ENCODE measurements at regions not wholly inside any gene's neighbourhood (a gene's known extent, or its start where the extent isn't known, plus 50 kb on each side); places are given as distances from the start of the nearest gene placed in this dataset.

DNA sequence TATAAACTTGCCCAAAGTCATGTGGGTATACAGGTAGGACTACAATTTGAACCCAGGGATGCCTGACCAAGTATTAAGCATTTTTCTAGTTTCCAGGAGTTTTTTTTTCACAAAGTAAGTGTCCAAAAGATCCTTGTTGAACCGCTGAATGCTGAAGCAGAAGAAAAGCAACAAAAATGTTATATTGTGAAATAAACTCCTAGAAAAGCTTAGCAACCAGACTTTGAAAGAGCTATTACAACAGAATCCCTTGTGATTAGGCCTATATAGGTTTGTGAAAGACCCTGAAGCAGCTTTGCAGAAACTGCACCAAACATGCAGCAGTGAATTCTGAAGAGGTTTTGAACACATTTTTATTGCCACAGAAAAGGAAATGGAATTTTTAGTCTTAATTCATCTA is 236.8 kb downstream of the TUSC7 start:
- TF ChIP-seq, protein P1, sequence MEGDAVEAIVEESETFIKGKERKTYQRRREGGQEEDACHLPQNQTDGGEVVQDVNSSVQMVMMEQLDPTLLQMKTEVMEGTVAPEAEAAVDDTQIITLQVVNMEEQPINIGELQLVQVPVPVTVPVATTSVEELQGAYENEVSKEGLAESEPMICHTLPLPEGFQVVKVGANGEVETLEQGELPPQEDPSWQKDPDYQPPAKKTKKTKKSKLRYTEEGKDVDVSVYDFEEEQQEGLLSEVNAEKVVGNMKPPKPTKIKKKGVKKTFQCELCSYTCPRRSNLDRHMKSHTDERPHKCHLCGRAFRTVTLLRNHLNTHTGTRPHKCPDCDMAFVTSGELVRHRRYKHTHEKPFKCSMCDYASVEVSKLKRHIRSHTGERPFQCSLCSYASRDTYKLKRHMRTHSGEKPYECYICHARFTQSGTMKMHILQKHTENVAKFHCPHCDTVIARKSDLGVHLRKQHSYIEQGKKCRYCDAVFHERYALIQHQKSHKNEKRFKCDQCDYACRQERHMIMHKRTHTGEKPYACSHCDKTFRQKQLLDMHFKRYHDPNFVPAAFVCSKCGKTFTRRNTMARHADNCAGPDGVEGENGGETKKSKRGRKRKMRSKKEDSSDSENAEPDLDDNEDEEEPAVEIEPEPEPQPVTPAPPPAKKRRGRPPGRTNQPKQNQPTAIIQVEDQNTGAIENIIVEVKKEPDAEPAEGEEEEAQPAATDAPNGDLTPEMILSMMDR (IDR thresholded peaks at IDR 0.05; ENCODE audit: insufficient read depth, missing control alignments) = no peak
- no peak for FAIRE-seq
- no peak for DNase-seq (ENCODE audit: insufficient read length, low spot score)

DNA sequence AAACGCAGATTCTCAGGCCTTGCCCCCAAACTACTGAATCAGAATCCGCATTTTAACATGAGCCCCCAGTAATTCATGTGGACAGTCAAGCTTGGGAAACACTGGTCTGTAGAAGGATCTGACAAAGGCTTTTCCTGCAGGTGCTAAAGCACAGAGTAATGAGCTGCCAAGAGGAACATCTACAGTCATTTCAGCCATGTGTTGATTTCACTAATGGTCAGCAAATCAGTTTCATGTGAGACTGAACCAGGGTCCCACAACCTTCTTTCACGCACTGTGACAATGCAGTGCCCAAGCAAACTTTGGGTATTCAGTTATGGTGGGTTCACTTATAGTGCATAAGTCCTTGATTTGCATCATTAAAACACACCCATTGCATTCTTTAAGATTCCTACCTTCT is 237.6 kb downstream of the TUSC7 start:
- TF ChIP-seq, protein P1 (IDR thresholded peaks at IDR 0.05; ENCODE audit: insufficient read depth, missing control alignments) = no peak
- DNase-seq (ENCODE audit: insufficient read length, low spot score) = no peak
- FAIRE-seq = no peak

DNA sequence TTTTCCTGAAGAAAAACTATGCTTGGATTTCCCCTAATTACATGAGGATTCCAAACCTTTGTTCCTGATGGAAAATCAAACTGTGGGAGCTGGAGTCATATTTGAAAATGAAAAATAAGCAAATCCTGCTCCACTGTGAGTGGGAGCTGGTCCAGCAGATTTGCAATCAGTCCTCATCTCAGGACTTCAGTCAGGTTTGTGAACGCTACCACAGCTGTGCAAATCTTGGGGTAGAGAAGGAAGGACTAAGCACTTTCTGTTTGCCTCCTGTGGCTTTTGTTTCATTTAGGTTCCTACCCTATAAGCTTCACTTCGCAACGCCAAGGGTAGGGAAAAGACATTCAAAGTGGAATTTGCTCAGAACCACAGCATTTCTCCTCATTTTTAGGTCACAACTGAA is 238.2 kb downstream of the TUSC7 start:
- DNase-seq (ENCODE audit: insufficient read length, low spot score) (no peak), FAIRE-seq (no peak)
- TF ChIP-seq, protein P1 (IDR thresholded peaks at IDR 0.05; ENCODE audit: insufficient read depth, missing control alignments) = no peak

DNA sequence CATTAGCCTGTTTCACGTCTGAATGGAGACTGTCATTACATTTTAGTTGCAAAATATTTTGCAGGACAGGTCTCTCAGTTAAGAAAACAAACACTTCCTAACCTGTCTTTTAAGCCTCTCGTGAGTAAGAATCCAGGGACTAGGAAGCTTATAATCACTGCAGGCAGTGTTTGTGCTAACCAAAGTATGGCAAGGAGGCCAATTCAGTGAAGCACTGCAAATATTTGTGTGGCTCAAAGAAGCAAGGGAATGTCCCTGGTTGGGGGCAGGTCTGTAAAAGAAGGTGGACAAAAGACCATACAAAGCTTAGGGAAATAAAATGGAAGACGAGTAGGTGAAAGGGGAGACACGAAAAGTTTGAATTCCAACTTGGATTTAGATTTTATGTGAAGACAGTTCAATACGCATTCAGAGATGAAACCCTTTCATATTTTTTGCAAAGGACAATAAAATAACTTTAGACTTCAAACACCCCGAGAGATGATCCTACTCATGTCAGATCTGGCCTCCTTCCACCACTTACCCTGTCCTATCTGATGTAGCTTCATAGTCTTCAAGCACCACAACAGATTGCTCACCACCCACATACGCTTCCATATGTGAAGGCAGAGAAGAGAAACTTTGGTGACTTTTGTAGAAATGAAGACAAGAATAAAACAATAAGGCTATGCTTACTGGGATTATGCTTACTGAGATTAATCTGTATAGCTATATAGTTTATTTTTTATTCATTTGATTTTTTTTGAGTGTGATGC is 240.9 kb downstream of the TUSC7 start:
- FAIRE-seq = no peak
- TF ChIP-seq, protein P1 (IDR thresholded peaks at IDR 0.05; ENCODE audit: insufficient read depth, missing control alignments) = no peak

DNA sequence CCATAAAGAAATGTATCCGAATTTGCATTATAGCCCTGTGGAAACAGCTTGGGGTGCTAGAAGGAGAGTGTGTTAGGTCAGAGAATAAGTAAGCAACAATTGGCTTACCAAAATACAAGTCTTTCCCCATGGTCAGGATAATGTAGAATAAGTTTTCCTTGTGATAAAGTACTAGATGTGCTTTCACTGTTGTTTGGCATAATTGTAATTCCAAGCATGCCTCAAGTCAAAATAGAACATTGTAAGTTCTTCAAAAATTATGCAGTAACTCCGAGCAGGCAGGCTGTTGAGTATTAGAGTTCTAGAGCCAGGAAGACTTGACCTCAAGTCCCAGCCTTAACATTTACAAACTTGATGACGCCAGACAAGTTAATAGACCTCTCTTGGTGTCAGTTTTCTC is 242.0 kb downstream of the TUSC7 start:
- TF ChIP-seq, protein P1 (IDR thresholded peaks at IDR 0.05; ENCODE audit: insufficient read depth, missing control alignments) = no peak
- FAIRE-seq = no peak
- DNase-seq (ENCODE audit: insufficient read length, low spot score) = no peak

More for the DNA sequence above, 240.9 kb downstream of the TUSC7 start:
- DNase-seq (ENCODE audit: insufficient read length, low spot score) = no peak

DNA sequence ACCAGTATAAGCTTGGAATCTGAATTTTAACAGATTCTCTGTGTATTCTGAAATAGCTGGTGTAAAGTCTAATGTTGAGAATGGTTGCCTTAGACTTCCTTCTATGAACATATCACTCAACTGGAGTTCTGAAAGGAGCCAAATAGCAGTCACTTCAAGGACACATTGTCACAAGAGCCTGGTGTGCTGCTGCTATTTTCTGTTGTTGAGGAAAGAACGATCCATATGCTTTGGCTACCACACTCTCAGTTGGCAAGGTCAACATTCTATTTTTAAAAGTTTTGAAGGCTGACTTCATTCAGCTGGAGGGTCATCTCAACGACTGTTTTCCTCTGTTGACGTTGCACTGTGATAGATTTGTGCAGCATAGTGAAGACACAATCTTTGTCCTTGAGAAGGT is 248.7 kb downstream of the TUSC7 start:
- TF ChIP-seq, protein P1 (IDR thresholded peaks at IDR 0.05; ENCODE audit: insufficient read depth, missing control alignments) = no peak
- DNase-seq (ENCODE audit: insufficient read length, low spot score) (no peak), FAIRE-seq (peak; percentile 56)

DNA sequence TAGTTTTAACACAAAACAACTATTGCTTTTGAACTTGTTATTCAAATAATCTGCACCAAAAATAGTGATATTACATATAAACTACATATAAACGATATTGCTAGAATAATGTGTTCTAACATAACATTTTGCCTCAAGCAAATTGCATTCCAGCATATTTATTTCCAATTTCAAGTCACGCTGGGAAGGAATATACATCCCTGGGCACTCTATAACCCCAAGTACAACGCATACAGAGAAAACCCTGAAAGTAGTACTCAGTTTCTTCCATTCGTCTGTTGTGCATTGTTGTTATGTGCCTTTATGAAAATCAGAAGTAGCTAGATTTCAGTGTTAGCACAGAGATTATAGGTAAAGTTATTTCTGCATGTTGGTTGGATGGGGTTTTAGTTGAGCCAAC is 251.5 kb downstream of the TUSC7 start:
- TF ChIP-seq, protein P1 (IDR thresholded peaks at IDR 0.05; ENCODE audit: insufficient read depth, missing control alignments) = no peak
- no peak for DNase-seq (ENCODE audit: insufficient read length, low spot score)
- no peak for FAIRE-seq
